ENCODE measurements at regions not wholly inside any gene's neighbourhood (a gene's known extent, or its start where the extent isn't known, plus 50 kb on each side); places are given as distances from the start of the nearest gene placed in this dataset.
A peak's percentile ranks its signal among the peaks of the same experiment; 100 is the strongest.
"Not testable (repeated sequence)": the region's sequence is repeated elsewhere in the genome, so short reads cannot be mapped to it uniquely, and the experiment has no call there.

DNA sequence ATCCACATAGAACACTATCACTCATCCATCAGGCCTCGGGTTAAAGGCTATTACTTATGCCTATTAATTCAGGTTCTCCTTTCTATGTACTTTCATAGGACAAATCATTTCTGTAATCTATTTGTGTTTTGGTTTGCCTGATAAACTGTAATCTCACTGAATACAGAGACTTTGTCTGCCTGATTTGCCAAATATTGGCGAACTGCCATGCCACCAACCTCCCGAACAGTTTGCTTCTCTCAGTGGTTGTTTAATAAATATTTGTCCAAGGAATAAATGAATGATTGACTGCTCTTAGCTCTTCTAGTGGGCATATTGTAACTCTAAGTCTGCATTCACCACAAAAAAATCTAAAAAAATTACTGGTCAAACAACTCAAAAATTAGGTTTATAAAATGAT is 170.1 kb upstream of the ZFP64 start:
- no peak for DNase-seq

DNA sequence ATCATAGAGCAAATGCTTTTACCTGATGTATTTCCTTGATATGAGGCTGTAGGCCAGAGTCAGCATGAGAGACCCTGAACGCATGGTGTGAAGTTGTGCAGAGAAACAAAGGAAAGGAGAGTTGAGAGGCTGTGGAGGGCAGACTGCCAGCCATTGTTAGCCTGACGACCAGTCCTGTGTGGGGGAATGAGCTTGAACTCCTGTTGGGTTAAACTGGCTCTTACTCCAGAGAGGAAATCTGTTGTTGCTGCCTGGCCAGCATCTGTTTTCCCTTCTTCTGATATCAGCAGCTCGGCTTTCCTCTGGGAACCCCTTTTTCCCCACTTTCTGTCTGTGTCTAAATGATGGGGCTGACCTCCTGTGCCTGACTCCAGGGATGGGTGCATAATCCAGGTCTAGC is 158.2 kb upstream of the ZFP64 start:
- DNase-seq = peak; percentile 24

DNA sequence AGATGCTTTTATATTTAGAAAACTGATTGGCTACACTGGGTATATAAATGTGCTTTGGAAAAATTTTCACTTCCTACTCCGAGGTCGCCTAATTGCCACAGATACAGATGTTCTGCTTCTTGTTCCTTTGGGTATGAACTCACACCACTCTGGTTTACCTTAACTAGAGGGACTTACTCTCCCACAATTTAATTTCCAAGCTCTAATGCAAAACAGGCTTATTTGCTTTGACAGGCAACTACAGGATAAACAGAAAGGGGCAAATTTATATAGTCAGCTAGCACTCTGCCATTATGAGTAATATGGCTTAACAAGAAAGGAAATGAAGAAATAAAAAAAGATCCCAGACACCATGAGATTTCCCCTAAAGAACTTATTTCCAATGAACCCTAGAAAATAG is 156.9 kb upstream of the ZFP64 start:
- no peak for DNase-seq

DNA sequence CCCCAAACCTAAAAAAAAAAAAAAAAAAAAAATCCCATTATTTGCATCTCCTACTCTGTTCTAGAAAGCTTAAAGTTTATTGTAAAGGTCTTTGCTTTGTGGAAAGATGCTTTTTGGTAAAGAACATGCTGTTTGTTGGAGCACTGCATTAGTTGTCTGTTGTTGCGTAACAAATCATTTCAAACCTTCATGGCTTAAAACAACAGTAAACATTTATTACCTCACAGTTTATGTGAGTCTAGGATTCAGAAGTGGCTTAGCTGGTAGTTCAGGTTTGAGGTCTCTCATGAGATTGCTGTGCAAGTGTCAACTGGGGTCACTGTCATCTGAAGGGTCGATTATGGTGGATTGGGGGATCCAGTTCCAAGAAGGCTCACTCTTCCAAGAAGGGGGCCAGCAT is 155.2 kb upstream of the ZFP64 start:
- no peak for DNase-seq

DNA sequence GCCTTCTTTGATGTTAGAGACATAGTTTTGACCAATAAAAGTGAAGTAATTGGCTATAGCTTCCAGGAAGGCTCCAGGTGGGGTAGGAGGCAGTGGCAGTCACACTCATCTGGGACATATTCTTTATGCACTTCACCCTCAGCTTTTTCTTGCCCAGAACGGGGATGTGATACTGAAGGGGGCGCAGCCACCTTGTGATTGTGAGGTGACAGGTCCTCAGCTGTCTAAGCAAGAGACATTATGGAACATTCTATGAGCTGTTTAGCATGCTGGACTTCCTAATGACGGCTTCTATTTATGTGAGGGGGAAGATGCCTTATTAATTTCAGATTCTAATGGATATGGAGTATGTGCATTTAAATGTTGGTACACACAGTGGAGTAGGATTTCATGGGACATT is 151.3 kb upstream of the ZFP64 start:
- DNase-seq = no peak

DNA sequence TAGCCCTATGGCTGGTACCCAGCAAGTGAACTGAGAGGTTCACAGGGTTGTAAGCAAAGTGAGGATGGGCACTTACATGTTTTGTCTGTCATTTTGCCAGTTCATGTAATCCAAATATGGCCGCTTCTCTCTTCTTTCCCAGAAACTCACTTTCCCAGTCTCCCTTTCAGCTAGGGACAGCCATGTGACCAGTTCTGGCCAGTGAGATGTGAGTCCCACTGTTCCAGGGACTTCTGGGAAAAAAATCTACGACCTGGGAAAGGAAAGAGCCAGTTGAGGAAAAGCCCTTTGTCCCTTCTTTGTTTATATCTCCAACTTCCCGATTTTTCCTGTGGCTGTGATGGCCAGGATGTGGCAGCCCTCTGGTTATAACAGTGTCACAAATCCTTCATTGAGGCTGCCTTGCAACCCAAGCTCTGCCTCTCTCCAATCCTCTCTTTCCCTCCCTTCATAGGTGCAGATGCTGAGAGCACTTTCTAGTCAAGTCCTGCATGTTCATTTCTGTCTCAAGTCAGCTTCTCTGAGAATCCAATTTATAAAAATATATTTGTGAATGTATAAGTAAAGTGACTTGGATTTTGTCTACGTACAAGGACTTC is 148.6 kb upstream of the ZFP64 start:
- DNase-seq = no peak

DNA sequence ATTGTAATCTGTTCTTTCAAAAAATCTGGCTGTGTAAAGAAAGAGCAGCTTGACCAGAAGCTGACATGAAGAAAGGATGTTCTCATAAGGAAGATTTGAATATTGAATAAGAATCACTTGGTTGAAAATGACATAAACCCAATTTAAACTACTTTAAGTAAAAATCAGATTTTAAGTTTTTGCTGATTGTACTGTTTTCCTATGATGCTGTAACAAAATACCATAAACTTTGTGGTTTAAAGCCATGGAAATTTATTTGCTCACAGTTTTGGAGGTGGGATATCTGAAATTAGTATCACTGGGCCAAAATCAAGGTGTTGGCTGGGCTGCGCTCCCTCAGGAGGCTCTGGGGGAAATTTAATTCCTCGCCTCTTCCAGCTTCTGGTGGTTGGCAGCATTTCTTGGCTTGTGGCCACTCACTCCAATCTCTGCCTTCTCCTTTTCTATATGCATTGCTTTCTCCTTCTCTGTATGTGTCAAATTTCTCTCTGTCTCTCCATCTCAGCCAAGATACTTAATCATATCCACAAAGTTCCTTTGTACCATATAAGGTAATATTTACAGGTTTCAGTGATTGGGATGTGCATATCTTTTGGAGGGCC is 141.2 kb upstream of the ZFP64 start:
- DNase-seq = no peak

DNA sequence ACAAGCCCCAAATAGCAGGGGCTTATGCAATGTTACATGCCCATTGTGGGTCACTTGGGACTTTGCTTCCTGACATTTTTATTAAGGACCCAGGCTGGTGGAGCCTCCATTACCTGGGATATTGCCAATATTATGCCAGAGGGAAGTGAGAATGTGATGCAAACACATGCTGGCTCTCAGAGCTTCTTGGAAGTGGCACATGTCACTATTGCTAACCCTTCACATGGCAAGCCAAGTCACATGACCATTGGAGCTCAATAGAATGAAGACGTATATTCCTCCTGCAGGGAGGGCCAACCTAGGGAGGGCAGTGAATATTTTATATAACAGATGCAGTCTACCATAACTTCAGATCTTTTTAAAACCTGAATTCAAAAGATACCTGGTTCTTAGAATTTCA is 140.7 kb upstream of the ZFP64 start:
- no peak for DNase-seq

DNA sequence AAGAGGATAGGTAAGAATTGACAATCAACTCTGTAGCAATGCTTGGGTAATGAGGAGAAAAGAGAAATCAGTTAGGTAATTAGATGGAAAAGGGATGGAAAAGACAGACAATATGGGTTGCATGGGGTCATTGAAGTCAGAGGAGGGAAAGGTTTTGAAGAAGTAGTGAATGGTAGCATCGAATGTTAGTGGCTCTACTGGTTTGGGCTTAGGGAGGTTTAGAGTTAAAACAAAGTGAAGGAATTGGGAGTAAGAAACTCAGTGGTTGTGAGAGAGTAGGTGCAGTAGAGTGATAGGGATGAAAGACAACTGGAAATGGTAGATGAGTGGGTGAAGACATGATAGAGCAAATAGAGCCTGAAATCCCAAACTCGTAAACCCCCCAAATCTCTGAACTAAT is 140.1 kb upstream of the ZFP64 start:
- DNase-seq = no peak

DNA sequence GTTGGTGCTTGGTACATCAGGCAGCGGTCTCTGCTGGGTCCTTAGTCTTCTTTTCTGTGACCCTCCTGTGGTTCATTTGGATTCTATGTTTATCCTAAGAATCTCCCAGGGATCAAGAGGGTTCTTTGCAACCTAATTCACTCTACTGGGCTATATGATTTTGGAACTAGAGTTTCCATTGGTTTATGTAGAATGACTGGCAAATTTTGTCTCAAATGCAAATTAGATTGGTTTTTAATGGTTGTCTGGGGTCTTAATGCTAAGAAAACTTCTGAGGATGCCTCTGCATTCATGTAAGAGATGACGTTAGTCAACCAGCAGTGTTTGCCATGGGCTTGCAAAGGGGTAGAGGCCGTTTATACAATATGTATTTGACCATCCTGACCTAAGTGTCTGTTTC is 129.8 kb upstream of the ZFP64 start:
- DNase-seq = no peak

DNA sequence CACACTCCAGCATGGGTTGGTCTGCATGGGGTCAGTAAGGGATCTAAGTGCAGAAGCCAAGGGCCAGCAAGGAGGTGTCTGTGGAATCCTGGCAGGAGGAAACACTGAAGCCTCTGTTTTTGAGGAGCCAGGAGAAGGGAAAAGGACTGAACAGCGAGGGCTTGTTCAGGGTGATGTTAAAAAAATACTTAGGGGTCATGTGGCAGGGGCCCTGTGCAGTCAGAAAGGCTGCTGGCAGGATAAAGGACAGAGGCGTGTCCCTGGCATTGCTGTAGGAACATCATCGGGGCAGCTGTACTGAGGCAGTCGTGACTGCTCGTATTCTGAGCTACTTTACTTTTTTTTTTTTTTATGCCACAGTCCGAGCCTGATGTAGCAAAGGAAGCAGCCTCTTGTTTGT is 127.1 kb upstream of the ZFP64 start:
- peak; percentile 49 for DNase-seq

DNA sequence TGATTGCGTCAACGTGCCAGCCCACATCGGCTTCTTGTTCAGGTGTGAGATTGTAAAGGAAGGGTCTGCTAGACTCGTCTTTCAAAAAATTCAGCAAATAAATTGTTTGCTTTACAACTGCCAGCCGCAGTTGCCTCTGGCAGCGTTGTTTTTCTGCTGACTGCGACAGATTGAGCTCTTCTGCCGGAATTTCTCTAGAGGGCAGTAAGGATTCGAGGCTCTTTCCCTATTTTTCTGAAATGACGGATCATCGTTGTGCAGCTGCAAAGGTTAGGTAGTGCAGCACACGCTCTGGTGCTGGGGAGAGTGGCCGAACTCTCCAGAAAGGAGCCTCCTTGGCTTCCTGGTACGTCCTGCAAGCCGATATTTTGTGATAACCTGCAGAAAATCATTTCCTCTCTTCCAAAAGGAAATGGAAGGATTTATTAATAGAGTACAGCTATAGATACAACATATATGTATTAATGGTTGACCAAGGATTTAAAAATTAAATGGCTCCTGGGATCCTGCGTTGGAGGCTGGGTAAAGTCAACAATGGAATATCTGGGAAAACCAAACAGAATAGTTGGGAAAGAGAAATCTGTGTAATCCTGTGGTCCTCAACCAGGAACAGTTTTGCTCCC is 121.9 kb upstream of the ZFP64 start:
- DNase-seq = peak; percentile 39

DNA sequence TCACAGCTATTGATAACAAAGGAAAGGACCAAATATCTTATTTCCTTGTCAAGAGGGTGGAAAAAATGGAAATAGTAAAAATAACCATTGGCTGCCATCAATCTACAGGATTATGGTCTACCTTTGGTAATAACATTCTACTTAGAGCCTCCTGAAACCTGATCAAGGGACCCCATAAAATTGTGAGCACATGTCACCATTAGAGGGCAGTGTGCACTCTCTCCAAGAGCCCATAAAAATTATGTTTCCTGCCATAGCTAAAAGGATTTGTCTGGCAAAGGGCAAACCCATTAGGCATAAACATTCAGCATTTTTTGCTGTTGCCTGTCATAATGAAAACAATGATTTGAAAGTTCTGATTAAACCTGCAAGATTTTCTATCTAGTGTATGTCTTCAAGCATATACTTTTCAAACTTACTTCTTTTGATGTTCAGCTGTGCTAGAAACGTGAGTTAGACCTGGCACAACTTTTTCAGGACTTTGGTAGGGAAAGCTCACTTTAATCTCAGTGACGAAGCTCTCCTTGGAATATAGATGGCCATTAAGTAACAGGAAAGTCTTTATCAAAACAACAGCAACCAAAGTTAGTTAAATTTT is 120.7 kb upstream of the ZFP64 start:
- peak; percentile 46 for DNase-seq

DNA sequence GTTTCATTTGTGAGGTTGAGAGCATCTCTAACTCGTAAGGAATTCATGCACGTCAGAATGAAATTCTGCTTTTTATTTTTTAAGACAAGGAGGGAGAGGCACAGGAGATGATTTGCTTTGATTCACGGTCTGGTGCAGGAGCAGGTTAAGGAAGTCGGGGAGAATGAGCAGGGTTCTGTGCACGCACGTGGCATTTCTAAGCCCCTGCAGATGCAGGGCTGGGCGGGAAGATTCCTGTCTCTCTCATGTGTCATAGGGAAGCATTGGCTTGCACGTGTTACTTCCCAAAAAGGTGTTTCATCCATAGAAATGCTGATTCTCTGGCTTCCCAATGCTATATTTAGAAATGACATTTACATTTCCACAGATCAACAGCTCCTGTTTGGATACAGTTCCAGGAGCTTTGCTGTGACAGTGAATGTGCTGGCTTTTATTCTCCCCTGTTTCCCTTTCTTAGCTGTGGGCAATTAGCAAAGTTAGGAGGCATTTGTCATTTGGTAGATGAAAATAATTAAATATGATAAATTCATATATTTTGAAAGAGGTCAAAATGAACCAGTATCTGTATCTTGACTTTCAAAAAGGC is 119.7 kb upstream of the ZFP64 start:
- no peak for DNase-seq

DNA sequence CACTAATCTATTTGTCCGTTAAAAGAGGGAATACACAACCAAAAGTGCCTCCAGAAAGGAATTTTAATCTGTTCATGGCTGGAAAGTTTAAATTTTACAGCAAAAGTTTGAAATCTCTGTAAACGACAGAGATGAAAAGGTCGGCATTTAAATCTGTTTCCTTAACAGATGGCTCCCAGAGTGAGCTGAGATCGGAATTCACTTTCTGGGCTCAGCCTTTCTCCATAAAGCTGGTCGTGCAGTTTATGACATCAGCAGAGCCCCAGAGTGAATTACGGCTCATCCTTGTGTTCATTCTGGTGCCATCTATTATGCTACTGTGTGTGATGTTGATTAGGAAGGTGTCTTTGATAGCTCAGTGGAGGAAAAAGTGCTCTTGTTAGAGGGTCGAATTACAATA is 117.6 kb upstream of the ZFP64 start:
- no peak for DNase-seq

DNA sequence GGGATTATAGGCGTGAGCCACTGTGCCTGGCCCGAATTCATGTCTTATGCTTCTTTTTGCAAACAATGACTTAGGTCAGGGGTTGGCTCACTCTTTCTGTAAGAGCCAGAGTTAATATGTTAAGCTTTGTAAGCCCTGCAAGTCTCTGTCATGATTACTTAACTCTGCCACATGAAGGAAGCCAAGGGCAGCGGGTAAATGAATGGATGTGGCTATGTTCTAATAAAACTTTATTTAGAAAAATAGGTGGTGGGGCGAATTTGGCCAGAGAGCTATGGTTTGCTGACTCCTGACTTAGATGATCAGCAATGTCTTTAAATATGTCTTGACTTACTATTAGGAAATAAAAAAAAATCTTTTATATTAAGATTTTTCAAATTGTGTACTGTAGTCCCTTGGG is 114.9 kb upstream of the ZFP64 start:
- DNase-seq = no peak

DNA sequence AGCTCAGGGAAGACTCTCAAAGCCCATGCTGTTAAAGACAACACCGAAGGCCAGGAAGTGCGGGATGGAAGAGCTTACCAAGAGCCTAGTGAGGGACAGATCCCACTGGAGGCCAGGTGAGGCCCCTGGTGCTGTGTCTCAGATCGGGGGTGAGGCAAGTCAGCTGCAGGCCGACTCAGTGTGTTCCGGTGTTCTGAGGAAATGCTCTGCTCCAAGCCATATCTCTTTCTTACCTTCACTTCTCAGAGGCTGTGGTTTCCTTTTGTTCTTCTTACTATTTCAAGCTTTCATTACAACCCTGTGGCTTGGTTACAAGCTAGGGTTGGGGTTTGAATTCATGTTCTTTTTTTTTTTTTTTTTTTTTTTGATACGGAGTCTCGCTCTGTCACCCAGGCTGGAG is 114.3 kb upstream of the ZFP64 start:
- DNase-seq = no peak

DNA sequence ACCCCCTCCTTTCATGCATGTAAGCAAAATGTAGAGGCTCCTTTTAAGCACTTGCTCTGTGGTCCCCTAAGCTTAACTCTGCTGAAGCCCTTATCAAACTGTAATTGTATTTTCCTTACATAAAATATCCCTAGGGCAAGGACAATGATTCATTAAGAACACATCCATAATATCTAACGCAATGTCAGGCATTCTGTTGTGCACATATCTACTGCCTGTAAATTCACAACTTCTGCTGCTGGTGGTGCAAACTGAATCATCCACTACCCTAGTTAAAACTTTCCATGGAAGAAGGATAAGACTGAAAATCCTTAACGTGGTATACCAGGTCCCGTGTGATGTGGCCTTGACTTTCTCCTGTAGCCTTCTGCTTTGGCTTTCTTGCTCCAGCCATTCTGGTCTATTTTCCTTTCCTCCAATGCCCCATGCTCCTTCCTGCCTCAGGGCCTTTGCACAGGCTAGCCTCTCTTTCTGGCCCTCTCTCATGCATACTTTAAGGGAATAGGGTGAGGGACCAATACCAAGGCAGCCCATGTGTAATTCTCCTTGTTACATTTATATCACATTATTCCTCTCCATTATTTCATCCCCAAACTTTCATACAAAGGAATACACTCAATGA is 113.6 kb upstream of the ZFP64 start:
- DNase-seq = no peak

DNA sequence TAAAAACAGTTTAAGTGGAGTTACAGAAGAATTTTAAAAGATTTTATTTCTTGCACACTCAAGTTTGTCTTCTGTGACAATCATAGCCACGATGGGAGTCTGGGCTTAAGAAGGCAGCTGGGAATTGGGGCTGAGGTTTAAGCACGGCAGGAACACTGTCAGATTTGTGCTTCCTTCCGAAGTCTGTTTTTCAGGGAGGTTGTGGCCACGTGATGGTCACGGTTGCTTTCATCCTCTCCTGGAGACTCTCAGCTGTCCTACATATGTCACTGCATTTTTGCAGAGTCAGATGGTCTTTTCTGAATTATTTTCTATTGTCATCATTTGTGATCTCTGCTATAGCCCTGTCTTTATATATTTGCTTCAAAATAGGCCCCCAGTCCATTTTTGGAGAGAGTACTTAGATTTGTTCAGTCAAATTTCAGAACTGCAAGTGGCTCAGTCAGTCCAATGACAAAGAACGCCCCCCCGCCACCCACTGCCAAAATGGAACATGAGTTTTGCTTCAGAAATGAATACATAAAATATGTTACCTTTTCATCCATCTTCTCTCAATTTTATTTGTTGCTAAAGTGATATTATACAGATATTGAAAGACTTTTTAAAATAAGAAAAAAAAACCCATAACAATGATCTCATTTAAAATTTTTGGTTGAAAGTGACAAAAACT is 111.8 kb upstream of the ZFP64 start:
- no peak for DNase-seq

DNA sequence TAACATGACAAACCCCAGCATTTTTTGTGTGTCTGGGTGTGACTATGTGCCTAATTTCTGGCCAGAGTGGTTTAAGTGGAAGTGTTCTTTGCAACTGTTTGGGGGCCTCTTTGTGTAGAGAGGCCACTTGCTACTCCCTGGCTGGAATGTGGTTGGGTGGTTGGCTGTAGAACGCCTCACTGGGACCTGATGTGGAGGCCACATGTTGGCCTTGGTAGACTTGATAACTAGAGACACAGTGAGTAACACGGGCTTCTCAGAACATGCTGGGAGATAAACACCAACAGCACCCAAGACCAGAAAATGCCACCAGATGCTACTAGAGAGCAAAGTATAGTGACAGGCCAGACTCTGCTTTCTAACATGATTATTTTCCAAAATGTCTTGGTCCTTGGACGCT is 111.2 kb upstream of the ZFP64 start:
- no peak for DNase-seq

DNA sequence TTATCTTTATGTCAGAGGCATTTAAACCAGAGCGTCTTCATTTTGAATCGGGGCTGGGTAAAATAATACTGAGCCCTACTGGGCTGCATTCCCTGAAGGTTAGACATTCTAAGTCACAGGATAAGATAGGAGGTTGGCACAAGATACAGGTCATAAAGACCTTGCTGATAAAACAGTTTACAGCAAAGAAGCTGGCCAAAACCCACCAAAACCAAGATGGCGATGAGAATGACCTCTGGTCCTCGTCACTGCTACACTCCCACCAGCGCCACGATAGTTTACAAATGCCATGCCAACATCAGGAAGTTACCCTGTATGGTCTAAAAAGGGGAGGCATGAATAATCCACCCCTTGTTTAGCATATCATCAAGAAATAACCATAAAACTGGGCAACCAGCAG is 110.5 kb upstream of the ZFP64 start:
- DNase-seq = not testable (repeated sequence)

DNA sequence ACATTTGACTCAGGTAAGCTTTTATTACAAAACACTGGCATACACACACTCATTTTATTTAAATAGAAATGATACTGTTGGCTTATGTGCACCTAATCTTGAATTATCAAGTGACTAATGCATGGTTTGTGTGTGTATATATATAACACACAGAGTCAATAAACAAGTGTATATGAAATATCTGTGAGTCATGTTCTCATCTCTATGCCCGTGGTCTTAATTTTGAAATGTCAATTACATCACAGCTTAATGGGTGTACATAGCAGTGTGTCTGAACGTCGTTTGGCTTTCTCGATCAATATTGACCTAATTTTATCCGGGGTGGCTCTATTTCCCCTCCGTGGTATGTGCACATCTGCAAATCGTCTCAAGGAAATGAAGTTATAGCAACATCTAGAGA is 104.0 kb upstream of the ZFP64 start:
- DNase-seq = no peak

DNA sequence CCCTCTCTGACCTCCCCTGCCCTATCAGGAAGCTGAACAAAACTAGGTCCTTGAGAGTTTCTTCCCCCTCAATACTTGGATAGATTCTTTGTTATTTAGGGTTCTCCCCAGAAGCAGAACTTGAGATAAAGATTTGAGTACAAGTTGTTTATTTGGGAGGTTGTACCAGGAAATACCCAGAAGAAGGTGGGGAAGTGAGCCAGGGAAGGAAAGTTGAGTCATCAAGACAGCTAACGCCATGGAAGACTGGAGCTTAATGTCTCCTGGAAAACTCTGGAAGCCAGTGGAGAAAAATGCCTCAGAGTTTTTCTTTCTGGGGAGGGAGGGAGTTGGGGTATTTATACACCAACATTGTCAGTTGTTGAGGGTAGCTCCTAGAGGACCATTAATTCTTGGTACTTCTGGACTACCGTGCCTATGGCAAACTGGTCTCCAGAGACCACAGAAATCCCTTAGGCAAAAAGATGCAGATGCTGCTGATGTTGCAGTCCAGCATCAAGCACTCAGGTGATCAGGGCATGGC is 102.6 kb upstream of the ZFP64 start:
- DNase-seq = no peak
